Fibroblast of skin of left biceps (primary cell): ENCODE measurements at regions not wholly inside any gene's neighbourhood (a gene's known extent, or its start where the extent isn't known, plus 50 kb on each side); places are given as distances from the start of the nearest gene placed in this dataset.

Experiments
- DNase-seq, 2 experiments: peaks; one replicate each; pipeline ENCODE4 v3.0.0-alpha.2; 2013; ENCODE audit warnings: low read depth in 2 of 2

GRCh38 chr7:142334236-142334635 lies 76.4 kb upstream of the PRSS58 start:
- DNase-seq: no peak

- DNase-seq: no peak
Measured at GRCh38 chr7:142332421-142332820, 74.6 kb upstream of the PRSS58 start.

GRCh38 chr7:142331941-142332340 lies 74.1 kb upstream of the PRSS58 start:
- no peak for DNase-seq

GRCh38 chr7:142329062-142329790 lies 71.4 kb upstream of the PRSS58 start:
- DNase-seq: no peak

GRCh38 chr7:142328551-142328950 lies 70.7 kb upstream of the PRSS58 start:
- no peak for DNase-seq

GRCh38 chr7:142327628-142328405 lies 70.0 kb upstream of the PRSS58 start:
- no peak for DNase-seq

GRCh38 chr7:142323706-142324105 lies 65.8 kb upstream of the PRSS58 start:
- no peak for DNase-seq

GRCh38 chr7:142321391-142321790 lies 63.5 kb upstream of the PRSS58 start:
- no peak for DNase-seq

- DNase-seq: no peak
Measured at GRCh38 chr7:142320883-142321282, 63.0 kb upstream of the PRSS58 start.

GRCh38 chr7:142319970-142320369 lies 62.1 kb upstream of the PRSS58 start:
- DNase-seq: no peak

GRCh38 chr7:142314281-142314680 lies 56.4 kb upstream of the PRSS58 start:
- no peak for DNase-seq

GRCh38 chr7:142313528-142313927 lies 55.7 kb upstream of the PRSS58 start:
- DNase-seq: no peak

GRCh38 chr7:142311876-142312275 lies 54.0 kb upstream of the PRSS58 start:
- no peak for DNase-seq

GRCh38 chr7:142308918-142309317 lies 51.1 kb upstream of the PRSS58 start:
- DNase-seq: no peak

- DNase-seq: no peak
Measured at GRCh38 chr7:142308326-142308725, 50.5 kb upstream of the PRSS58 start.
